ENCODE measurements at regions not wholly inside any gene's neighbourhood (a gene's known extent, or its start where the extent isn't known, plus 50 kb on each side); places are given as distances from the start of the nearest gene placed in this dataset.

DNA sequence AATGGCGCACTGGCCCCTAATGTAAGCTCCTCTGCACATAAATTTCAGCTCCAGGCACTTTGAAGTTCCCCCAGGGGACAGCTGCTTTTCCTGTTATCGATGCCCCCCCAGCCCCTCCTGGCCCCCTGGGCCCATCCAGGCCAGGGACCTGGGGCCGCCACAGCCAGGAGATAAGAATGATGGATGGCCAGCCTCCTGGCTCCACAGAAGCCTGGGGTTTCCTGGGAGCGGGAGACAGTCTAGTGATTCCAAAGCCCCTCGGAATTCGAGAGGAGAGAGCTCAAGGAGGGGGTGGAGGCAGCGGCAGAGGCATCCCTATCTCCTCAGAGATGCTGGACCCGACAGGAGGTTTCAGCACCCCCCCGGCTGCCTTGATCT lies 98.4 kb upstream of the HAND1 start:
- TF ChIP-seq ZNF274 (IDR thresholded peaks at IDR 0.05; ENCODE audit: borderline replicate concordance, extremely low read depth, low read length): no peak
- TF ChIP-seq, protein P1, sequence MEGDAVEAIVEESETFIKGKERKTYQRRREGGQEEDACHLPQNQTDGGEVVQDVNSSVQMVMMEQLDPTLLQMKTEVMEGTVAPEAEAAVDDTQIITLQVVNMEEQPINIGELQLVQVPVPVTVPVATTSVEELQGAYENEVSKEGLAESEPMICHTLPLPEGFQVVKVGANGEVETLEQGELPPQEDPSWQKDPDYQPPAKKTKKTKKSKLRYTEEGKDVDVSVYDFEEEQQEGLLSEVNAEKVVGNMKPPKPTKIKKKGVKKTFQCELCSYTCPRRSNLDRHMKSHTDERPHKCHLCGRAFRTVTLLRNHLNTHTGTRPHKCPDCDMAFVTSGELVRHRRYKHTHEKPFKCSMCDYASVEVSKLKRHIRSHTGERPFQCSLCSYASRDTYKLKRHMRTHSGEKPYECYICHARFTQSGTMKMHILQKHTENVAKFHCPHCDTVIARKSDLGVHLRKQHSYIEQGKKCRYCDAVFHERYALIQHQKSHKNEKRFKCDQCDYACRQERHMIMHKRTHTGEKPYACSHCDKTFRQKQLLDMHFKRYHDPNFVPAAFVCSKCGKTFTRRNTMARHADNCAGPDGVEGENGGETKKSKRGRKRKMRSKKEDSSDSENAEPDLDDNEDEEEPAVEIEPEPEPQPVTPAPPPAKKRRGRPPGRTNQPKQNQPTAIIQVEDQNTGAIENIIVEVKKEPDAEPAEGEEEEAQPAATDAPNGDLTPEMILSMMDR (IDR thresholded peaks at IDR 0.05; ENCODE audit: control extremely low read depth in 1 of 3, insufficient read depth in 1 of 3, low read depth in 1 of 3, low read length in 3 of 3): no peak
- TF ChIP-seq POLR2A (IDR thresholded peaks at IDR 0.05; ENCODE audit: control extremely low read depth in 1 of 2, low read depth in 2 of 2, low read length in 2 of 2): no peak
- no peak for TF ChIP-seq SIN3A (conservative IDR thresholded peaks at IDR 0.05 in 1 of 2, IDR thresholded peaks at IDR 0.05 in 1 of 2; ENCODE audit: low read depth in 1 of 2, low read length in 2 of 2)
- no peak for TF ChIP-seq CBX5 (IDR thresholded peaks at IDR 0.05; ENCODE audit: low read depth, low read length)
- no peak for TF ChIP-seq KDM5A (IDR thresholded peaks at IDR 0.05; ENCODE audit: low read length)
- no peak for TF ChIP-seq BACH1 (IDR thresholded peaks at IDR 0.05; ENCODE audit: low read length)
- TF ChIP-seq CREB1 (IDR thresholded peaks at IDR 0.05): no peak
- no peak for TF ChIP-seq RFX5 (IDR thresholded peaks at IDR 0.05; ENCODE audit: borderline replicate concordance, low read depth, low read length)
